ENCODE measurements at regions not wholly inside any gene's neighbourhood (a gene's known extent, or its start where the extent isn't known, plus 50 kb on each side); places are given as distances from the start of the nearest gene placed in this dataset.

GRCh38 chr11:120032766-120033390, 105.0 kb downstream of the TRIM29 start:
- TF ChIP-seq CTCF (IDR thresholded peaks at IDR 0.05; ENCODE audit: poor library complexity, severe bottlenecking): no peak
- TF ChIP-seq EP300 (conservative IDR thresholded peaks at IDR 0.05; ENCODE audit: poor library complexity, severe bottlenecking): no peak
- TF ChIP-seq EZH2 (IDR thresholded peaks at IDR 0.05; ENCODE audit: borderline replicate concordance, insufficient read depth, low read length, poor library complexity, severe bottlenecking): no peak
